SU-DHL-6 (cell line): ENCODE measurements at regions not wholly inside any gene's neighbourhood (a gene's known extent, or its start where the extent isn't known, plus 50 kb on each side); places are given as distances from the start of the nearest gene placed in this dataset.

Source experiments
- CTCF ChIP-seq: fragments of 200-600 bp; sonication (generic); IDR thresholded peaks from one replicate; pipeline ENCODE4 v1.5.1; 2017; ENCODE audit warnings: antibody characterized with exemption, mild to moderate bottlenecking, low read length, moderate library complexity; ENCODE audit not compliant: insufficient read depth, poor library complexity, severe bottlenecking
- EZH2phosphoT487 ChIP-seq: fragments of 200-600 bp; sonication (generic), shearing (Covaris generic); conservative IDR thresholded peaks from 2 replicates; pipeline ENCODE4 v1.6.1; 2018; ENCODE audit warnings: mild to moderate bottlenecking, antibody characterized with exemption, low read length, moderate library complexity, mixed read lengths

GRCh38 chr6:92364948-92365541 lies 1054.3 kb downstream of the EPHA7 start:
- TF ChIP-seq CTCF = no peak
- no peak for TF ChIP-seq EZH2phosphoT487
